SHP77 treated with DMSO at 0.1 percent for 48 hours (cell line): ENCODE measurements at regions not wholly inside any gene's neighbourhood (a gene's known extent, or its start where the extent isn't known, plus 50 kb on each side); places are given as distances from the start of the nearest gene placed in this dataset.

Source experiments
- DNase-seq: peaks from one replicate; lab custom pipeline; 2025; lab: John Stamatoyannopoulos, UW

GRCh38 chr12:118853634-118854033 lies 127.7 kb upstream of the SRRM4 start:
- DNase-seq: no peak

DNA sequence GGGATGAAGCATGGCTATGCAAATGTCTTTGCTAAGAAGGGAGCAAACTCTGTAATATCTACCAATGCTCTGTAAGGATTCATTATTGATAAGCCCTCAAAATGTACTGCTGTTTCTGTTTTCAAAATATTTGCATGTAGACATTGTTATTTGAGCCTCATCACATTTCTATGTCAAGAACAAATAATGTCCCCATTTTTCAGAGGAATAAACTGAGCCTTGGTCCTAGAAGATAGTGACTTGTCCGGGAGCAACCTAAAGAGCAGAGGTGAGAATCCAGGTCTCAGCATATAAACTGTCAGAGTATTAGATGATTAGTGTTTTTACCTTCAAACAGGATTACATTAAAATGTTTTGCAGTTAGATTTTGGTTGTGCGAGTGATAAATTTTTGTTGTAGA lies 125.5 kb upstream of the SRRM4 start:
- no peak for DNase-seq

GRCh38 chr12:118866346-118866745 lies 115.0 kb upstream of the SRRM4 start:
- DNase-seq: no peak

GRCh38 chr12:118870551-118870950 lies 110.8 kb upstream of the SRRM4 start:
- DNase-seq: no peak

DNA sequence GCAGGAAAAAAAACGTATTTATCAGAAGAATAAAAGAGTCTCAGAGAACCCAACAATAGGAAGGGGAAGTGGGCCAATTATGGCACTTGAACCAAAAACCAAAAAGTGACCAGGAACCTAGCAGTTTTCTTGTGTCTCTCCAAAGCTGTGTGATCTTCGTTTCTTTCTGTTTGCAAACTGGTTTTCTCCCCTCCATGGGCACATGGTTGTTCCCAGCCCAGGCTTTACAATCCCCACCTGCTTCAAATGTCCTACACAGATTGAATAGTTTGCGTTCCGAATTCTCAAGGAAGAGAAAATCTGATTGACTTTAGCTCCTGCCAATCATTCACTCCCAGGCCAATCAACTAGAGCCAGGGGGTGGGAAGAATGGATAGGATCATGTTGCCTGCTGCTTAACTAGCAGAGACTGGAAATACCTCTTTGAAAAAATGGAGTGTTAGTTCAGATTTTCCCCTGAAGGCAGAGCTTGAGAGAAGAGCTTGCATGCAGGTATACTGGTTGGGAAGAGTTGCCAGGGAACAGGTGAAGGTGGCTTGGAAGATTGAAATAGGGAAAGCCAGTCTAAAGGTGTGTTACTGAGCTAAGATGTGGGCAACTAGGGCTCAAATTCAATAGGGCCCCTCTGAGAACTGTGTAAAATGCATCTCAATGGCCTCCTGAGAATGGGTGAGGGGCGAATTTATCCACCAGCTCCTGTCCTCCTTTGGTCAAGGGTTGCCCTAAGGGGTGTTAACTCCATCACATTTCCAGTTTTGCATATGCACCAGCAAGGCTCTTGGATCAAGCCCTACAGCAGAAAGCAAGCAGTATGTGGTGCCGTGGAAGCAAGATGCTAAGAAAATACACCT lies 106.4 kb upstream of the SRRM4 start:
- DNase-seq: no peak

DNA sequence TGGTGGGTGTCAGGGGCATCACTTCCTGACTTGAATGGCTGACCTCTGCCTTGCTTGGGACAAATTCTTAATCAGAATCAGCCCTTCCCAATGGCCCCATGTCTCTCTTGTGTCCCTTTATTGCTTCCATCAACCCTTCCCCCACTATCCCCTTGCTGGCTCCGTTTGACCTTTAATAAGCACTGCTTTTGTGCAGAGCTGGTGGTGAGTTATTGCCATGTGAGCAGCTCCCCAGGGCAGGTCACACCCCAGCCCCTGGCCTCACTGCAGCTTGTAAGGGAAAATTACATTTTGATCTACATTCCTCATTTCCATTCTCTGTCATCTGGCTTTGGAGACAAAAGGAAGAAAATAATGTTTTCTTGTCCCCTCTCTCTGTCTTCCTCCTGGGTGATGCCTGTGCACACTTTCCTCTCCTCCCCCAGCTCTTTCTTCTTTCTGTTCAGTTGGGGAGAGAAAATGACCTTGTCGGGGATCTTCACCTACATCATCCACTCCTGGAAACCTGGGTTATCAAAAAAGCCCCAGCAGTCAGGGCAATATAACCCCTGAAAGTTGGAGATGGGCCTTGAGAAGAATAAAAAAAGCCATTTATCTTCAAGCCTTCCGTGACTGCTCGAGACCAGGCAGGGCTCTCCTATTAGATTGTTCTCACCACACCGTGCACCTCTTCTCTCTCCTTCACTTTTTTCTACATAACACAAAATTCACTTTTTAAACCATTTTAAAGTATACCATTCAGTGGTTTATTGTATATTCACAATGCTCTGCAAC lies 100.4 kb upstream of the SRRM4 start:
- DNase-seq: no peak

DNA sequence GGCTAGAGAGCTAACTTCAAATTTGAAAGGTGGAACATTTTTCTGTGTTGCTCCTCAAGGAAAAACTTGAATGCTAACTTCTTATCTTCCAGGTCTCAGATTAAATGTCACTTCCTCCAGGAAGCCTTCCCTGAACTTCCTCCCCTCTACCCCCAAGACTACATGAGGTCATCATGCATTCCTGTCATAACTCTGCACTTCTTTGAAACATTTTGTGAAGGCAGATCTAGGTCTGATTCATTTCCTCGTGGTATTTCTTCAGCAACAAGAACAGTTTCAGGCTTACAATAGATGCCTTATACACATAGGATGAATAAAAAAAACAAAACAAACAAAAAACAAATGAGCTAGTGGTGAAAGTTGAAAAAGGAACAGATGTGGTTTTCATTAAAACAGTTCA lies 97.1 kb upstream of the SRRM4 start:
- DNase-seq: no peak

- DNase-seq: no peak
Measured at GRCh38 chr12:118900993-118901392, 80.3 kb upstream of the SRRM4 start.

- DNase-seq: no peak
Measured at GRCh38 chr12:118908811-118909210, 72.5 kb upstream of the SRRM4 start.

- no peak for DNase-seq
Measured at GRCh38 chr12:118912697-118913270, 68.6 kb upstream of the SRRM4 start.

GRCh38 chr12:118921761-118922160 lies 59.6 kb upstream of the SRRM4 start:
- DNase-seq: no peak

DNA sequence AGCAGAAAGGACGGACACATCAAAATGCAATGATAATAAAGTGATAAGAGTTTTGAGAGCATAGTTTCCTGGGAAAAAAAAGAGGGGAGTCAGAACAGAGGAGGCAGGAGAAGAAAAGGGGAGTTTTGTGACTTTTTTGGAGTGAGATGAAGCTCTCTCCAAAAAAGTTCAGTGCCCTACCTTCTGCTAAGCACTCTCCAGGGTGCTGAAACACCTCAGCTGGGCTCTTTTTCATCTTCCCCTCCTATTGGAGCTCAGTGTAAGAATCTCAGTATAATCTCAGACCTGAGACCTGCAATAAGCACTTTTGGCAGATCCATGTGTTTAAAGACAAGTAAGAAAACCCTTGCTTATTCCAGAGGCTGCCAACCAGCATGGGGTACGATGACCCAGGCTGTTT lies 58.9 kb upstream of the SRRM4 start:
- DNase-seq: no peak

DNA sequence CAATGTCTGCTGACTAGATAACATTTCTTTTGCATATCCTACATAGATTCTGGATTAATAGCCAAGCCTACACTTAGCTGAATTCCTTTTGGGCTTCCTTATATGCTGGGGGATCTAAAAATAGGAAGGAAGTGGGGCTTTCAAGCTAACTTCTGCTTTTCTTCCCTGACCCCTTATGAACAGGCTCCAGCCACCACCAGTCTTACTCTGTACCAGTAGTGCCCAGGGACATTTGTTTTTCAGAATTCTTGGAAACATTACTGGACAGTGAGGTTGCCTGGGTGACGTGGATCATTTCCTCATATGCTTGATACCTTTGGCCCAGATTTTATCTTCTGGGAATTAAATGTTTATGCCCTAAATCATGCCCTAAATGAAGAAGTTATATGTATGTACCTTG lies 55.9 kb upstream of the SRRM4 start:
- DNase-seq: no peak

DNA sequence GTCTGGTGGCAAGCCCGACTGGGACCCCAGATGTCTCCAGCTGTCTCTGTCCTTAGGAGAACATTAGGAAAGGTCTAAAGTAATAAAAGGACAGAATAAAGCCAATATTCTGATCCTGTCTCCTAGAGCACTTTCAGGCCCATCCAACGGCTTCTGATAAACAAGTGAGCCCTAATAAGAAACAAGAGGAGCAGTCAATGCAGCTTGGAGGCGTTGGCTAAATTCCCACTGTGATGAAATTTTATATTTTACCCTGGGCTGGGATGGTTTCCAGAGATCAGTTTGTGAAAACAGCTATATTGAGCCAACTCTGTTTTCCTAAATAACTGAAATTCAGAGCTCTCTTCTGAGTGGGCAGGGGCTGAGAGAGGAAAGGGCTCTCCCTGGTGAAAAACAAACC lies 55.5 kb upstream of the SRRM4 start:
- no peak for DNase-seq
